ENCODE measurements at regions not wholly inside any gene's neighbourhood (a gene's known extent, or its start where the extent isn't known, plus 50 kb on each side); places are given as distances from the start of the nearest gene placed in this dataset.
"Not testable (repeated sequence)": the region's sequence is repeated elsewhere in the genome, so short reads cannot be mapped to it uniquely, and the experiment has no call there.

- DNase-seq = not testable (repeated sequence)
These were observed 75.3 kb upstream of the OR4F16 start for GRCh38 chr1:761791-762190.

GRCh38 chr1:771449-771848 is 85.0 kb upstream of the OR4F16 start:
- not testable (repeated sequence) for DNase-seq

- DNase-seq = not testable (repeated sequence)
These were observed 91.2 kb upstream of the OR4F16 start for GRCh38 chr1:777480-778180.

- peak; percentile 97 for DNase-seq
These were observed 92.2 kb upstream of the OR4F16 start for GRCh38 chr1:778451-779278.

GRCh38 chr1:779621-780020 is 93.2 kb upstream of the OR4F16 start:
- not testable (repeated sequence) for DNase-seq

GRCh38 chr1:788835-789234 is 102.4 kb upstream of the OR4F16 start:
- DNase-seq = no peak

- DNase-seq = not testable (repeated sequence)
These were observed 103.2 kb upstream of the OR4F16 start for GRCh38 chr1:789606-790005.

- DNase-seq = not testable (repeated sequence)
These were observed 104.0 kb upstream of the OR4F16 start for GRCh38 chr1:790388-790930.

- not testable (repeated sequence) for DNase-seq
These were observed 107.9 kb upstream of the OR4F16 start for GRCh38 chr1:794310-794709.

GRCh38 chr1:794918-795584 is 108.6 kb upstream of the OR4F16 start:
- DNase-seq = not testable (repeated sequence)

GRCh38 chr1:797649-798048 is 111.2 kb upstream of the OR4F16 start:
- DNase-seq = not testable (repeated sequence)

- not testable (repeated sequence) for DNase-seq
These were observed 113.9 kb upstream of the OR4F16 start for GRCh38 chr1:800397-800796.

- DNase-seq = not testable (repeated sequence)
These were observed 118.1 kb upstream of the OR4F16 start for GRCh38 chr1:804378-805115.

GRCh38 chr1:805310-805709 is 118.4 kb upstream of the SAMD11 start:
- not testable (repeated sequence) for DNase-seq

- DNase-seq = not testable (repeated sequence)
These were observed 116.7 kb upstream of the SAMD11 start for GRCh38 chr1:807066-807465.

- DNase-seq = not testable (repeated sequence)
These were observed 115.9 kb upstream of the SAMD11 start for GRCh38 chr1:807699-808390.

GRCh38 chr1:810949-811348 is 112.8 kb upstream of the SAMD11 start:
- DNase-seq = not testable (repeated sequence)

- not testable (repeated sequence) for DNase-seq
These were observed 111.1 kb upstream of the SAMD11 start for GRCh38 chr1:812535-813127.

- not testable (repeated sequence) for DNase-seq
These were observed 109.2 kb upstream of the SAMD11 start for GRCh38 chr1:814543-814942.

- DNase-seq = not testable (repeated sequence)
These were observed 108.4 kb upstream of the SAMD11 start for GRCh38 chr1:815147-815922.

Data from stimulated activated CD4-positive, alpha-beta T cell treated with anti-CD3 and anti-CD28 coated beads, Interleukin-4, amount 100 ng/mL, for 1 hour (primary cell).